H9 (cell line): ENCODE measurements at regions not wholly inside any gene's neighbourhood (a gene's known extent, or its start where the extent isn't known, plus 50 kb on each side); places are given as distances from the start of the nearest gene placed in this dataset.

ENCODE experiments used
- DNase-seq: peaks from one replicate; pipeline ENCODE4 v3.0.0-alpha.2; 2017
- H2AFZ ChIP-seq: one replicate; pipeline ENCODE4 v1.6.1; 2013; ENCODE audit warnings: mild to moderate bottlenecking, low read length, control low read depth, moderate library complexity
- H2AK5ac ChIP-seq: 2 replicates; pipeline ENCODE4 v1.6.1; 2013; ENCODE audit warnings: low read length, control low read depth, mixed read lengths; ENCODE audit not compliant: insufficient read length
- H2BK120ac ChIP-seq: one replicate; pipeline ENCODE4 v1.6.1; 2013; ENCODE audit warnings: low read depth, mild to moderate bottlenecking, low read length, control low read depth, inconsistent platforms; ENCODE audit not compliant: poor library complexity, severe bottlenecking
- H2BK12ac ChIP-seq: 2 replicates; pipeline ENCODE4 v1.6.1; 2013; ENCODE audit warnings: low read length, control low read depth, mixed read lengths, low read depth; ENCODE audit not compliant: insufficient read length
- H2BK15ac ChIP-seq: 2 replicates; pipeline ENCODE4 v1.6.1; 2013; ENCODE audit warnings: low read depth, low read length, control low read depth
- H2BK20ac ChIP-seq: one replicate; pipeline ENCODE4 v1.6.1; 2013; ENCODE audit warnings: low read depth, mild to moderate bottlenecking, low read length, control low read depth, inconsistent platforms; ENCODE audit not compliant: poor library complexity, severe bottlenecking
- H2BK5ac ChIP-seq: 2 replicates; pipeline ENCODE4 v1.6.1; 2013; ENCODE audit warnings: low read length, control low read depth, mixed read lengths; ENCODE audit not compliant: insufficient read length
- H3K14ac ChIP-seq: 2 replicates; pipeline ENCODE4 v1.6.1; 2013; ENCODE audit warnings: low read length, control low read depth; ENCODE audit not compliant: insufficient read depth
- H3K18ac ChIP-seq: 2 replicates; pipeline ENCODE4 v1.6.1; 2013; ENCODE audit warnings: low read depth, mild to moderate bottlenecking, mixed read lengths, low read length, control low read depth; ENCODE audit not compliant: insufficient read length
- H3K23ac ChIP-seq: 2 replicates; pipeline ENCODE4 v1.6.1; 2013; ENCODE audit warnings: low read length, control low read depth, mixed read lengths, low read depth; ENCODE audit not compliant: insufficient read length
- H3K23me2 ChIP-seq: 2 replicates; pipeline ENCODE4 v1.6.1; 2013; ENCODE audit warnings: low read depth, mild to moderate bottlenecking, mixed read lengths, low read length, control low read depth; ENCODE audit not compliant: insufficient read length, poor library complexity, severe bottlenecking
- H3K27ac ChIP-seq: 2 replicates; pipeline ENCODE4 v1.5.1; 2013; ENCODE audit warnings: low read length, control low read depth, mixed read lengths, low read depth; ENCODE audit not compliant: insufficient read length
- H3K27me3 ChIP-seq: 2 replicates; pipeline ENCODE4 v1.6.1; 2013; ENCODE audit warnings: low read length, control low read depth, inconsistent platforms; ENCODE audit not compliant: insufficient read depth
- H3K4ac ChIP-seq: 2 replicates; pipeline ENCODE4 v1.6.1; 2013; ENCODE audit warnings: low read depth, mild to moderate bottlenecking, control low read depth, inconsistent platforms, low read length, moderate library complexity
- H3K4me1 ChIP-seq: 2 replicates; pipeline ENCODE4 v1.6.1; 2013; ENCODE audit warnings: low read length, control low read depth, inconsistent platforms; ENCODE audit not compliant: insufficient read depth
- H3K4me2 ChIP-seq: 2 replicates; pipeline ENCODE4 v1.6.1; 2013; ENCODE audit warnings: low read length, control low read depth, mixed read lengths; ENCODE audit not compliant: insufficient read length, insufficient read depth
- H3K56ac ChIP-seq: 2 replicates; pipeline ENCODE4 v1.6.1; 2013; ENCODE audit warnings: low read depth, mild to moderate bottlenecking, mixed read lengths, low read length, control low read depth; ENCODE audit not compliant: insufficient read length
- H3K79me1 ChIP-seq: 2 replicates; pipeline ENCODE4 v1.6.1; 2013; ENCODE audit warnings: low read depth, mild to moderate bottlenecking, moderate library complexity, low read length, control low read depth, inconsistent platforms; ENCODE audit not compliant: insufficient read depth, poor library complexity, severe bottlenecking
- H3K79me2 ChIP-seq: 2 replicates; pipeline ENCODE4 v1.6.1; 2013; ENCODE audit warnings: low read length, control low read depth, inconsistent platforms; ENCODE audit not compliant: insufficient read depth
- H3K9ac ChIP-seq: 2 replicates; pipeline ENCODE4 v1.6.1; 2013; ENCODE audit warnings: low read length, control low read depth, mixed read lengths; ENCODE audit not compliant: insufficient read length; ENCODE audit errors: extremely low read depth
- H3K9me3 ChIP-seq: one replicate; pipeline ENCODE4 v1.6.1; 2013; ENCODE audit warnings: low read depth, low read length, inconsistent platforms; ENCODE audit not compliant: control insufficient read depth
- H3T11ph ChIP-seq: one replicate; pipeline ENCODE4 v1.6.1; 2013; ENCODE audit warnings: mild to moderate bottlenecking, low read length, control low read depth, inconsistent platforms
- H4K20me1 ChIP-seq: one replicate; pipeline ENCODE4 v1.6.1; 2013; ENCODE audit not compliant: control insufficient read depth, insufficient read length, insufficient read depth
- H4K5ac ChIP-seq: 2 replicates; pipeline ENCODE4 v1.6.1; 2013; ENCODE audit warnings: low read depth, mild to moderate bottlenecking, mixed read lengths, low read length, control low read depth; ENCODE audit not compliant: insufficient read length
- H4K8ac ChIP-seq: replicated peaks from 2 replicates; pipeline ENCODE4 v1.6.1; 2013; ENCODE audit warnings: low read length, control low read depth, mixed read lengths, low read depth; ENCODE audit not compliant: insufficient read length
- H4K91ac ChIP-seq: 2 replicates; pipeline ENCODE4 v1.6.1; 2013; ENCODE audit warnings: low read depth, mild to moderate bottlenecking, moderate library complexity, mixed read lengths, low read length, control low read depth; ENCODE audit not compliant: insufficient read length
- H3K27ac Mint-ChIP-seq, 3 experiments: 2 replicates in 2 of 3; 3 replicates in 1 of 3; pipeline ENCODE4 v1.8.0; 2020 to 2021; ENCODE audit warnings: mixed read lengths in 3 of 3, mild to moderate bottlenecking in 1 of 3, moderate library complexity in 1 of 3
- H3K27me3 Mint-ChIP-seq: 2 replicates; pipeline ENCODE4 v1.8.0; 2021; ENCODE audit warnings: low read depth, mild to moderate bottlenecking, moderate library complexity, mixed read lengths
- H3K36me3 Mint-ChIP-seq, 3 experiments: 2 replicates in 2 of 3; 3 replicates in 1 of 3; pipeline ENCODE4 v1.8.0; 2020 to 2021; ENCODE audit warnings: low read depth in 3 of 3, mixed read lengths in 3 of 3; ENCODE audit not compliant: insufficient read depth in 1 of 3
- H3K4me1 Mint-ChIP-seq, 2 experiments: 2 replicates each; pipeline ENCODE4 v1.8.0; 2020; ENCODE audit warnings: mixed read lengths in 2 of 2
- H3K4me3 Mint-ChIP-seq, 2 experiments: 2 replicates in 1 of 2; 3 replicates in 1 of 2; pipeline ENCODE4 v1.8.0; 2020 to 2021; ENCODE audit warnings: mild to moderate bottlenecking in 2 of 2, mixed read lengths in 2 of 2, moderate library complexity in 1 of 2
- H3K9me3 Mint-ChIP-seq, 2 experiments: 2 replicates in 1 of 2; 3 replicates in 1 of 2; pipeline ENCODE4 v1.8.0; 2020; ENCODE audit warnings: mild to moderate bottlenecking in 2 of 2, mixed read lengths in 2 of 2, moderate library complexity in 1 of 2
- CTCF ChIP-seq: fragments of 200-600 bp; sonication (generic); conservative IDR thresholded peaks from 3 replicates; pipeline ENCODE4 v1.8.0; 2021; ENCODE audit warnings: antibody characterized with exemption, mild to moderate bottlenecking
- WGBS: extraction: QIAGEN DNeasy Blood & Tissue Kit; methylation state at CpG from one replicate; pipeline ENCODE4 v1.1.7; 2013; ENCODE audit warnings: missing lambda C conversion rate, low lambda C conversion rate, mixed read lengths; ENCODE audit not compliant: insufficient read length; ENCODE audit errors: extremely low coverage; 5-methylcytosine and 5-hydroxymethylcytosine counted together

GRCh38 chrX:88883200-88883599, 136.2 kb downstream of the CPXCR1 start:
- Histone ChIP-seq H3K9me3 (no peaks in the 10 kb centered on the region), H3K27ac (no peak overlapping the region), H3K14ac (no peak overlapping the region), H3T11ph (no peak overlapping the region), H4K8ac (no peak overlapping the region), H3K56ac (no peak overlapping the region), H2AFZ (no peak overlapping the region), H3K4me1 (no peaks in the 10 kb centered on the region), H3K18ac (no peak overlapping the region), H2BK20ac (no peak overlapping the region), H4K20me1 (no peaks in the 10 kb centered on the region), H3K23me2 (no peaks in the 10 kb centered on the region), H3K9ac (no peak overlapping the region), H3K79me2 (no peaks in the 10 kb centered on the region), H3K79me1 (no peaks in the 10 kb centered on the region), H3K4me2 (no peak overlapping the region), H4K91ac (no peak overlapping the region), H2BK12ac (no peak overlapping the region), H3K27me3 (no peaks in the 10 kb centered on the region), H2BK5ac (no peak overlapping the region), H2BK15ac (no peak overlapping the region), H3K4ac (no peak overlapping the region), H3K23ac (no peak overlapping the region), H2BK120ac (no peak overlapping the region), H2AK5ac (no peak overlapping the region), H4K5ac (no peak overlapping the region)
- no peaks in the 10 kb centered on the region for H3K27me3 Mint-ChIP-seq
- H3K4me3 Mint-ChIP-seq: no peak overlapping the region
- peaks cover 0 to 8% (median 5%) of the 10 kb centered on the region in 3 experiments; a peak in 4 of 7 replicates for H3K36me3 Mint-ChIP-seq
- WGBS: no CpG with 5 or more reads among the region's 3 CpGs
- H3K27ac Mint-ChIP-seq: peak overlapping the region in 1 of 3 experiments; percentile 10; a peak in 1 of 7 replicates
- DNase-seq: no peak
- TF ChIP-seq CTCF: no peak
- H3K4me1 Mint-ChIP-seq: peaks cover 5 to 7% of the 10 kb centered on the region in 2 experiments; a peak in 3 of 4 replicates
- H3K9me3 Mint-ChIP-seq: peaks cover 6 to 9% of the 10 kb centered on the region in 2 experiments; a peak in 4 of 5 replicates
